Stimulated activated naive CD8-positive, alpha-beta T cell treated with anti-CD3 and anti-CD28 coated beads, Interleukin-15, Interleukin-2, amounts not matched to agents 100 ng/mL and 50 ng/mL, for 24 hours (primary cell): ENCODE measurements at regions not wholly inside any gene's neighbourhood (a gene's known extent, or its start where the extent isn't known, plus 50 kb on each side); places are given as distances from the start of the nearest gene placed in this dataset.

Experiments
- H3K27ac Mint-ChIP-seq: one replicate; pipeline ENCODE4 v1.8.0; 2021; ENCODE audit warnings: mild to moderate bottlenecking, mixed read lengths
- H3K27me3 Mint-ChIP-seq: one replicate; pipeline ENCODE4 v1.8.0; 2021; ENCODE audit warnings: mixed read lengths
- H3K36me3 Mint-ChIP-seq: one replicate; pipeline ENCODE4 v1.8.0; 2021; ENCODE audit warnings: low read depth, mixed read lengths
- H3K4me1 Mint-ChIP-seq: one replicate; pipeline ENCODE4 v1.8.0; 2021; ENCODE audit warnings: low read depth, mixed read lengths
- H3K4me3 Mint-ChIP-seq: one replicate; pipeline ENCODE4 v1.8.0; 2021; ENCODE audit warnings: mild to moderate bottlenecking, mixed read lengths
- H3K9me3 Mint-ChIP-seq: one replicate; pipeline ENCODE4 v1.8.0; 2021; ENCODE audit warnings: mixed read lengths

GRCh38 chr4:157840034-157840433 lies 332.8 kb downstream of the GASK1B start:
- no peak overlapping the region for H3K4me3 Mint-ChIP-seq
- no peaks in the 10 kb centered on the region for H3K27me3 Mint-ChIP-seq
- no peaks in the 10 kb centered on the region for H3K4me1 Mint-ChIP-seq
- no peaks in the 10 kb centered on the region for H3K36me3 Mint-ChIP-seq
- H3K27ac Mint-ChIP-seq, result no peak overlapping the region
- no peaks in the 10 kb centered on the region for H3K9me3 Mint-ChIP-seq

- no peaks in the 10 kb centered on the region for H3K4me1 Mint-ChIP-seq
- no peak overlapping the region for H3K27ac Mint-ChIP-seq
- no peaks in the 10 kb centered on the region for H3K9me3 Mint-ChIP-seq
- H3K27me3 Mint-ChIP-seq, result no peaks in the 10 kb centered on the region
- H3K36me3 Mint-ChIP-seq, result no peaks in the 10 kb centered on the region
- no peak overlapping the region for H3K4me3 Mint-ChIP-seq
These were observed 334.5 kb downstream of the GASK1B start for GRCh38 chr4:157838366-157838765.

- Mint-ChIP-seq H3K27me3 (no peaks in the 10 kb centered on the region), H3K4me3 (no peak overlapping the region), H3K36me3 (no peaks in the 10 kb centered on the region), H3K9me3 (no peaks in the 10 kb centered on the region), H3K4me1 (no peaks in the 10 kb centered on the region), H3K27ac (no peak overlapping the region)
These were observed 335.6 kb downstream of the GASK1B start for GRCh38 chr4:157837071-157837703.

- Mint-ChIP-seq H3K36me3 (no peaks in the 10 kb centered on the region), H3K27me3 (no peaks in the 10 kb centered on the region), H3K27ac (no peak overlapping the region), H3K4me1 (no peaks in the 10 kb centered on the region), H3K9me3 (peaks cover 6% of the 10 kb centered on the region), H3K4me3 (no peak overlapping the region)
These were observed 340.2 kb downstream of the GASK1B start for GRCh38 chr4:157832596-157832995.

GRCh38 chr4:157824021-157824420 lies 348.8 kb downstream of the GASK1B start:
- no peaks in the 10 kb centered on the region for H3K27me3 Mint-ChIP-seq
- H3K36me3 Mint-ChIP-seq, result no peaks in the 10 kb centered on the region
- H3K27ac Mint-ChIP-seq, result no peak overlapping the region
- H3K9me3 Mint-ChIP-seq, result no peaks in the 10 kb centered on the region
- H3K4me1 Mint-ChIP-seq, result no peaks in the 10 kb centered on the region
- no peak overlapping the region for H3K4me3 Mint-ChIP-seq

DNA sequence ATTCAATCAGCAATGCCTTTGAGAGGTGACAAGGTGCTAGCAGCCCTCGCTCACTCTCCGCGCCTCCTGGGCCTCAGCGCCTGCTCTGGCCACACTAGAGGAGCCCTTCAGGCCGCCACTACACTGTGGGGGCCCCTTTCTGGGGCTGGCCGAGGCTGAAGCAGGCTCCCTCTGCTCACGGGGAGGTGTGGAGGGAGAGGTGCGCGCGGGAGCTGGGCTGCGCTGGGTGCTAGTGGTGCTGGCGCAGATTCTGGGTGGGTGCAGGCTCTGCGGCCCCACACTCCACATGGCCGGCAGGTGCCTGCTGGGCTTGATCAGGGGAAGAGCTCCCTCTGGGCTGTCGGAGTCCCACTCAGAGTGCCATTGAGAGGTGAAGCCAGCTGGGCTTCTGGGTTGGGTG lies 351.0 kb downstream of the GASK1B start:
- Mint-ChIP-seq H3K4me1 (no peaks in the 10 kb centered on the region), H3K27ac (no peak overlapping the region), H3K9me3 (no peaks in the 10 kb centered on the region), H3K36me3 (no peaks in the 10 kb centered on the region), H3K4me3 (no peak overlapping the region), H3K27me3 (no peaks in the 10 kb centered on the region)

DNA sequence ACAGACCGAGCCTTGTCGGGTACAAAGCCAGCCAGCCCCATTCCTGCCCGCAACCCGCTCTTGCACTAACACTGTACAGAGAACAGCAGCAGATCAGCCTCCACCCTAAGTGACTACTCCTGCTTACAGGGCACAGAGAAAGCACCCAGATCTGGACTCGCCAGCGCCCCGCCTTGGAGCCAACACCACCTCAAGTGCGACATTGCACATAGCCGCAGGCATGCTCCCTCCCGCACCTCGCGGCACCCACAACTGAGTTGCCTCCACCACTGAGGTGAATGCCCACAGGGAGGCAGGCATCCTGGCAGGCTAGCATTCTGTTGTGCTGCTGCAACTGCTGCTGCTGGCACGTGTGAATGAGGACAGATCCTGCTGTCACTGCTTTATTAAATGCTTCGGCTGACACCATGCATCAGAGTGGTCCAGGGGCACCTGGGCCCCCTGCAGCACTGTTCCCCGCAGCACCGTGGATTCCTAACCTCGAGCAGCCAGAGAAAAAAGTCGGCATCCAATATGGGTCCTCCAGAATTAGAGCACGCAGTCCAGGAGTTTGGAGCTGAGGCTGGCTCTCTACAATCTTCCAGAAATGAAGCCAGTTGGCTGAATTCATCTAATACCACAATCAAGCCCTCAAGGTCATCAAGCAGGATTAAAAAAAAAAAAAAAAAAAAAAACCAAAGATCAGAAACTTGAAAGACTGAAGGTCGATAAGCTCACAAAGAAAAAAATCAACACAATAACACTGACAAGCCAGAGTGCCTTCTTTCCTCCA lies 352.9 kb downstream of the GASK1B start:
- Mint-ChIP-seq H3K36me3 (no peaks in the 10 kb centered on the region), H3K4me3 (no peak overlapping the region), H3K4me1 (no peaks in the 10 kb centered on the region), H3K27ac (no peak overlapping the region), H3K9me3 (no peaks in the 10 kb centered on the region), H3K27me3 (no peaks in the 10 kb centered on the region)

GRCh38 chr4:157818946-157819692 lies 353.7 kb downstream of the GASK1B start:
- Mint-ChIP-seq H3K27ac (no peak overlapping the region), H3K36me3 (no peaks in the 10 kb centered on the region), H3K4me3 (no peak overlapping the region), H3K9me3 (no peaks in the 10 kb centered on the region), H3K27me3 (no peaks in the 10 kb centered on the region), H3K4me1 (no peaks in the 10 kb centered on the region)

DNA sequence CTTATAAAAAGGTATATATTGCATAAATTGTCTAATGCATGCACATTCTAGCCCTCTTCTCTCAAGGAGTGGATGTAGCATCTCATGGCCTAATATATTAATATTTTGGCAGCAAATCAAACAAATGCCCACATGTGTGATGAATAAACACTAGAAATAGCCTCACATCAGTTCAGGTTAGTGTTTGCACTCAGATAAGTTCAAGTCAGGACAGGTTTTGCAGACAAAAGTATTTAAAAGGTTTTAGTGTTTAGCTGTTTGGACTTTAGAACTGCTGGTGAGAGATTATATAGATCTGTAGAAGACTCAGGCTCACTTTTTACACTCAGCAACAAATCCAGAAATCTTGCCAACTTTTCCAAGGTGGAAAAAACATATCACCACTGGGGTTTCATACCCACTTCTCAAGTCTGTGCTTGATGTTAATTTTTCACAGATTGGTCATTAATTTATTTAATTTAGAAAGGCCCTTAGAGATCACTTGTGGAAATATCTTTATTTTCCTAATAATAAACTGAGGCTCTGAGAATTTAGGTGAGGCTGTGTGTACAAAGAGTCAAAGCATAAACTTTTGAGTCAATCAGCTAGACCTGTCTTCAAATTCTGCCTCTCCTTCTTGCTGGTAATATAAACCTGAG lies 362.6 kb downstream of the GASK1B start:
- H3K27ac Mint-ChIP-seq, result no peak overlapping the region
- H3K27me3 Mint-ChIP-seq, result no peaks in the 10 kb centered on the region
- H3K4me1 Mint-ChIP-seq, result no peaks in the 10 kb centered on the region
- peaks cover 14% of the 10 kb centered on the region for H3K9me3 Mint-ChIP-seq
- H3K36me3 Mint-ChIP-seq, result no peaks in the 10 kb centered on the region
- H3K4me3 Mint-ChIP-seq, result no peak overlapping the region

DNA sequence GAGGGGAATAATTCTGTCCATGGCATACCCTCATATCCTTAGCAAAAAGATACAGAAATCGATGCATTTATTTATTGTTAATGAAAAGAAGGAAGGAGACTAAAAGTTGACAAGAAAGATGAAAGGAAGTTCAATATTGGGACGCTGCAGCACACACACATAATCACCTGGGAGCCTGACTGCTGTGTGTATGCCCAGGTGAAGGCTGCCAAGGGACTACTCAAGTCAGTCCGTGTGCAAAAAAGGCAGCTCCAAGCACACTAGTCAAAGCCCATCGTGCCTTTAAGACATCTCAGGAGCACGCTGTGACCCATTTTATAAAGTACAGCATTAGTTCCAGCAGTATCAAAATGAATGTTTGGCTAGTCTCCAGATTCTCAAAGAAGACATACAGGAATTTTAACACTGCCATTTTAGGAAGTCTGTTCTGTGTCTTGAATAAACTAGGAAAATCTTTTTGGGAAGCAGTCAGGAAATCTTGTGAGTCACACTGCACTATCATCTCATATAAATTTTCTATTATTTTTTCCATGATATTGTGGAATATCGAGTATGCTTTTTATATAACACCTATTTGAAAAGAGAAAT lies 363.9 kb downstream of the GASK1B start:
- Mint-ChIP-seq H3K27me3 (no peaks in the 10 kb centered on the region), H3K36me3 (no peaks in the 10 kb centered on the region)

DNA sequence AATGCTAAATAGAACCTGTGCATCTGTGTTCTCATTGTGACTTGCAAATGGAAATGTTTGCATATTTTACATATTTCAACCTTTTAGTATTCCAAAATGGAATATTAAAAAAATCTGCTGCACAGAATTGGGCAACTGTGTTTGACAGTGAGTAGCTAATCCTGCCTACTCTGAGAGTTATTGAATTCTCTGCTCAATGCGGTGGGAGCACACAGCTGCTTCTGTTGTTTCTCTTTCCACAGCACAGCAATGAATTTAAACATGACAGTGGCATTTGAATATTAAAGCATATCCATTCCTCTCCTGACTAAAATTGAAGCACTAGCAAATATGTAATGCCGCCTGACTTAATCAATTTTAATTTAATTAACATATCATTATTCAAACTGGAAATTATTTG lies 366.6 kb downstream of the GASK1B start:
- Mint-ChIP-seq H3K27me3 (no peaks in the 10 kb centered on the region), H3K27ac (no peak overlapping the region), H3K4me1 (no peaks in the 10 kb centered on the region), H3K9me3 (no peaks in the 10 kb centered on the region), H3K4me3 (no peak overlapping the region), H3K36me3 (no peaks in the 10 kb centered on the region)

More for the DNA sequence above, 363.9 kb downstream of the GASK1B start:
- Mint-ChIP-seq H3K9me3 (peaks cover 14% of the 10 kb centered on the region), H3K27ac (no peak overlapping the region), H3K4me3 (no peak overlapping the region), H3K4me1 (no peaks in the 10 kb centered on the region)

- H3K27me3 Mint-ChIP-seq, result no peaks in the 10 kb centered on the region
- no peaks in the 10 kb centered on the region for H3K9me3 Mint-ChIP-seq
- H3K4me3 Mint-ChIP-seq, result no peak overlapping the region
- H3K4me1 Mint-ChIP-seq, result no peaks in the 10 kb centered on the region
- no peaks in the 10 kb centered on the region for H3K36me3 Mint-ChIP-seq
- H3K27ac Mint-ChIP-seq, result no peak overlapping the region
These were observed 367.8 kb downstream of the GASK1B start for GRCh38 chr4:157804986-157805385.

GRCh38 chr4:157803845-157804521 lies 368.8 kb downstream of the GASK1B start:
- Mint-ChIP-seq H3K4me3 (no peak overlapping the region), H3K27me3 (no peaks in the 10 kb centered on the region), H3K36me3 (no peaks in the 10 kb centered on the region), H3K27ac (no peak overlapping the region), H3K9me3 (no peaks in the 10 kb centered on the region), H3K4me1 (no peaks in the 10 kb centered on the region)

DNA sequence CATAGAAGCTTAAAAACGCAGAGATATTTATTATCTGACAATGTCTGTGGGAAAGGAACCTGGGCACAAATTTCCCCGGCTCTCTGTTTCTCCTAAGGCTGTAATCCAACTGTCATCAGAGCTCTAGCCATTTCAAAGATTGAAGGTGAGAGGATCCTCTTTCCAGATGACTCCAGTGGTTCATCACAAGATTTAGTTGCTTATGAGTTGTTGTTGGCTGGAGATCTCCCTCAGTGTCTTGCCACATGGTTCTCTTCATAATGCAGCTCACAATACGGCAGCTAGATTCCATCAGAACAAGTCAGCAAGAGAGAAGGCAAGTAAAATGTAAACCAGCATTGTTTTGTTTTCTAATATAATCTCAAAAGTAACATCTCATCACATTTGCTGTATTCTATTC lies 369.4 kb downstream of the GASK1B start:
- no peak overlapping the region for H3K4me3 Mint-ChIP-seq
- no peak overlapping the region for H3K27ac Mint-ChIP-seq
- H3K4me1 Mint-ChIP-seq, result no peaks in the 10 kb centered on the region
- no peaks in the 10 kb centered on the region for H3K9me3 Mint-ChIP-seq
- H3K36me3 Mint-ChIP-seq, result no peaks in the 10 kb centered on the region
- no peaks in the 10 kb centered on the region for H3K27me3 Mint-ChIP-seq
